ENCODE measurements at regions not wholly inside any gene's neighbourhood (a gene's known extent, or its start where the extent isn't known, plus 50 kb on each side); places are given as distances from the start of the nearest gene placed in this dataset.

DNA sequence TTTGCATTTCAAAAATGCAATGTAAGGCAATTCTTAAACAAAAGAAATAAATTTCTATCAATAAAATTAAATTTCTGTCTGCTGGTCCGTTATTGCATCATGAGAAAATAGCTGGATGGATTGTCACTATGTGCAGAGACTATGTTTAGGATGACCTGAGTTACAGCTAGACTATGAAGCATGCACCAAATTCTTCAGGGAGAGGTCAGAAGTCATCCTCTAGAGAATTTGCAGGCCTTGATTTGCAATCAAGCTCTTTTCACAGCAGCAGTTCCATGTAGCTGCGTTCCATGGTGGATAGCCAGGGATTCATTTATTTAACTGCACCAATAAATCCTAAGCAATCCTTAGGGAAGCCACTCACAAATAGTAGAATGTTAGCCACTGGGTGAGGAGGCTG is 253.7 kb downstream of the MSRB3 start:
- 89 to 93% methylated on average over 2 of the region's 2 CpGs for WGBS, 2 experiments
- Histone ChIP-seq H3K27ac (ENCODE audit: insufficient read depth, low read depth, low read length, poor library complexity, severe bottlenecking) (no peak overlapping the region), H3K4me1 (ENCODE audit: control insufficient read depth, insufficient read depth, low read length) (no peaks in the 10 kb centered on the region), H3K27me3 (ENCODE audit: control insufficient read depth, insufficient read depth, low read length, poor library complexity, severe bottlenecking) (no peaks in the 10 kb centered on the region), H3K4me3 (ENCODE audit: insufficient read depth, low read depth, low read length) (no peak overlapping the region), H3K9me3 (ENCODE audit: control insufficient read depth, low read length) (no peaks in the 10 kb centered on the region), H3K36me3 (ENCODE audit: control insufficient read depth, insufficient read depth, low read length) (no peaks in the 10 kb centered on the region)

DNA sequence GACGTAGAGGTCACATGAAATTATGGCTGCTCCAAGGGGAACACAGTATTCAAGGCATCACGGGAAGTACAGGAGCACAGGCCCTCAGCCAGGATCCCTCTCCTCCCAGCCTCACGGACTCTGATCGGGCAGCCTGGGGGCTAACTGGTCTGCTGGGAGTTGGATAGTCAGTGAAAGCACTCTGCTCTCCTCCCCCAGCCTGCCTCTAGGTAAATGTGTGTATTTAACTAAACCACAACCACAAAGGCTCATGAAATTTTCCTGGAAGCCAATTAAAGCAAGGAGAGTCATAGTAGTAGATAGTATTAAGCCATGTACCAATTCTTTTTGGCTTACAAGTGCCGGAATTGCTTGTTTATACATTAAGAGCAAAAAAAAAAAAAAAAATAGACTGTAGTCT is 254.3 kb downstream of the MSRB3 start:
- H3K27ac ChIP-seq (ENCODE audit: insufficient read depth, low read depth, low read length, poor library complexity, severe bottlenecking) = no peak overlapping the region
- no peaks in the 10 kb centered on the region for H3K4me1 ChIP-seq (ENCODE audit: control insufficient read depth, insufficient read depth, low read length)
- H3K36me3 ChIP-seq (ENCODE audit: control insufficient read depth, insufficient read depth, low read length) = no peaks in the 10 kb centered on the region
- no peaks in the 10 kb centered on the region for H3K9me3 ChIP-seq (ENCODE audit: control insufficient read depth, low read length)
- WGBS, 2 experiments = 75 to 84% methylated on average over 4 of the region's 5 CpGs
- H3K4me3 ChIP-seq (ENCODE audit: insufficient read depth, low read depth, low read length) = no peak overlapping the region
- no peaks in the 10 kb centered on the region for H3K27me3 ChIP-seq (ENCODE audit: control insufficient read depth, insufficient read depth, low read length, poor library complexity, severe bottlenecking)

DNA sequence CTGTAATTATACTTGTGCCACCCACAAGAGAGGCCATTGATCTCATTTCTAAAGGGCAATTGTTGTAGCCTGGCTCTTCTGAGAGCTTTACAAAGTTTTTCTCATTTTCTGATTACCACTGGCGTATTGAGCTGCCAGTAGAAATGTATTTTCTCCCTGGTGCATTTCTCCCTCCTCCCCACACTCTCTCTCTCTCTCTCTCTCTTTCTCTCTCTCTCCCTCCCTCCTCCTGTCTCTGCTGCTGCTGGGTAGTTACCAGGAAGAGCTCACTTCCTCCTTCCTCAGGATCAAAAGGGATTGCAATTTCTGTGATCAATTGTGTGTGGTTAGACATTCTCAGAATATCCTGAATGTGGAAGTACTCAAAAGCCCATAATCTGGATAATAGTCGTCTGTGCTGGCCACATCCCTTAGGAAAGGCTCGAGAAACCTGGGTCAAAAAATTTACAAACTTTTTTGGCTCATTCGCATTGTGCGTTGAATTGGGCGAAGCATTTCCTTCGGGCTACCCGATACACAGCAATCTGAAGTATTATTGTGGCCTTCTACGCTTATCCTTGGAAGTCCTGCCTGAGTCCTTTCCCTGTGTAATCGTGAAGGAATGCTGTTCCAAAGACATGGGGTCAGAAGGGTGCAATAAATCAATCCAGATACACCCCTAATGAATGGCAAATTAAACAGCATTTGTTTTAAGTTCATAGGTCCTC is 254.8 kb downstream of the MSRB3 start:
- WGBS, 2 experiments = 90 to 92% methylated on average over 10 of the region's 10 CpGs
- no peak overlapping the region for H3K27ac ChIP-seq (ENCODE audit: insufficient read depth, low read depth, low read length, poor library complexity, severe bottlenecking)

DNA sequence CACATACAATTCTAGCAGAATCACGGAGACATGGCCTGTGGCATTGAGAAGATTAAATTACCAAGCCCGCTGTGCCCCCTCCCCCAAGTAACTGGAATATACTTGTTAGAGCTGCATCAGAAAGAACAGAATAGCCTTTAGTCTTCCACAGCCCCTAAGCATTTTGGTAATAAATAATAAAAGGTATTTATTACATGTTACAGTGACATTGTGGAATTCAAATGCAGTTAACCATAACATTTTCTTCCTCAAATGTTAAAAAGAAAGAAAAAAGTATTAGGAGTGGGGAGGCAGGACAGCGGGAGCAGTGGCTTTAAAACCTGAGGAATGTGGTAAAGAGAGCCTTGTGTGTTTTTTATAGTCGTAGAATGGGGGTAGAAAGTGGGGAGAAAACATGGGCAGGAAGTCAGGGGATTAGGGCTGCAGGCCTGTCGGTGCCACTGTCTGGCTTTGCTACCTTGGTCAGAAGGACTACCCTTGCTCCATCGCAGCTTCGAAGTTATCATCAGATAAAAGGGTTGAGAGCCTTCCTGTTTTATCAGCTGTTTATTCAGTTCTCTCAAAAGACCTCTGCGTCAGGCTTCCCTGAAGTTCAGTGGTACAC is 255.9 kb downstream of the MSRB3 start:
- H3K27ac ChIP-seq (ENCODE audit: insufficient read depth, low read depth, low read length, poor library complexity, severe bottlenecking) = no peak overlapping the region
- no peaks in the 10 kb centered on the region for H3K36me3 ChIP-seq (ENCODE audit: control insufficient read depth, insufficient read depth, low read length)
- H3K4me1 ChIP-seq (ENCODE audit: control insufficient read depth, insufficient read depth, low read length) = no peaks in the 10 kb centered on the region
- 84% methylated on average over 8 of the region's 8 CpGs for WGBS, 2 experiments
- no peaks in the 10 kb centered on the region for H3K9me3 ChIP-seq (ENCODE audit: control insufficient read depth, low read length)
- no peak overlapping the region for H3K4me3 ChIP-seq (ENCODE audit: insufficient read depth, low read depth, low read length)
- H3K27me3 ChIP-seq (ENCODE audit: control insufficient read depth, insufficient read depth, low read length, poor library complexity, severe bottlenecking) = no peaks in the 10 kb centered on the region

More for the DNA sequence above, 254.8 kb downstream of the MSRB3 start:
- Histone ChIP-seq H3K4me3 (ENCODE audit: insufficient read depth, low read depth, low read length) (no peak overlapping the region), H3K9me3 (ENCODE audit: control insufficient read depth, low read length) (no peaks in the 10 kb centered on the region), H3K36me3 (ENCODE audit: control insufficient read depth, insufficient read depth, low read length) (no peaks in the 10 kb centered on the region), H3K27me3 (ENCODE audit: control insufficient read depth, insufficient read depth, low read length, poor library complexity, severe bottlenecking) (no peaks in the 10 kb centered on the region), H3K4me1 (ENCODE audit: control insufficient read depth, insufficient read depth, low read length) (no peaks in the 10 kb centered on the region)

DNA sequence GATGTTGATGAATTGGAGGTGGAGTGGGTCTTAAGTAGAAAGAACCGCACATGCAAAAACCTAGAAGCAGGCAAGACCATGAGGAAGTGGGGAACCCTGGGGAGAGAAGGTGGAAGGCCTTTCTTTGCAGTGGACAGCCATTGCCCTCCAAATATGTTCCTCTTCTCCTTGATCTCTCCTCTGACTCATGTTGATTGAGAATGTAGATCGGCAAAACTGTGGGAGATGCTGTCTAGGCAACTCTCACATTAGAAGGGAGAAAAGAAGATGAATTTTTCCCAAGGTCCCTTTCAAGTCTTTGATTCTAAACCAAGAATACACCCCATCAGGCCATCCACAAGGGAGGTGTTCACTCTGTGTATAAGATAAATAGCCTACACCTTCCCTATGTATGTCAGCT is 257.5 kb downstream of the MSRB3 start:
- H3K27ac ChIP-seq (ENCODE audit: insufficient read depth, low read depth, low read length, poor library complexity, severe bottlenecking) = no peak overlapping the region
- peaks cover 1% of the 10 kb centered on the region for H3K9me3 ChIP-seq (ENCODE audit: control insufficient read depth, low read length)
- no peaks in the 10 kb centered on the region for H3K36me3 ChIP-seq (ENCODE audit: control insufficient read depth, insufficient read depth, low read length)
- H3K27me3 ChIP-seq (ENCODE audit: control insufficient read depth, insufficient read depth, low read length, poor library complexity, severe bottlenecking) = no peaks in the 10 kb centered on the region
- WGBS, 2 experiments = 93 to 99% methylated on average over 2 of the region's 2 CpGs
- H3K4me3 ChIP-seq (ENCODE audit: insufficient read depth, low read depth, low read length) = no peak overlapping the region
- H3K4me1 ChIP-seq (ENCODE audit: control insufficient read depth, insufficient read depth, low read length) = no peaks in the 10 kb centered on the region

DNA sequence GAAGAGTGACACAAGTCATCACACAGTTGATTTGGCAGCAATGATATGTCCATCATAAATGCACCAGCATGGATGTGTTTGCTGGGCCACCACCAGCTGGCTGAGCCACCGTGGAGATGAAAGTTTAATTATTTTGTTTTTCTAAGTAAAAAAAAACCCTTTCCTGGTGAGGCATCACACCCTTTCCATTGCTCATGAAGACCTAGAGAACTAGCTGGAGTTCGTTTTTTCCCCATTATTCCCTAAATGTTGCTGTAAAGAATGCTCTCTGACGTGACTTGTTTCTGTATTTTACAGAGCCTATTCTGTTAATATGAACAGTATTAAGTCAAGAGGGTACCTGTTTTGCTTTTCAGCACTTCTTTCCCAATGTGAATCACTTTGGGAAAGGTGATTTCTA is 257.9 kb downstream of the MSRB3 start:
- 92 to 93% methylated on average over 2 to 3 of the region's 3 CpGs for WGBS, 2 experiments
- no peaks in the 10 kb centered on the region for H3K4me1 ChIP-seq (ENCODE audit: control insufficient read depth, insufficient read depth, low read length)
- H3K36me3 ChIP-seq (ENCODE audit: control insufficient read depth, insufficient read depth, low read length) = no peaks in the 10 kb centered on the region
- peaks cover 2% of the 10 kb centered on the region for H3K9me3 ChIP-seq (ENCODE audit: control insufficient read depth, low read length)
- H3K27me3 ChIP-seq (ENCODE audit: control insufficient read depth, insufficient read depth, low read length, poor library complexity, severe bottlenecking) = no peaks in the 10 kb centered on the region
- H3K27ac ChIP-seq (ENCODE audit: insufficient read depth, low read depth, low read length, poor library complexity, severe bottlenecking) = no peak overlapping the region
- H3K4me3 ChIP-seq (ENCODE audit: insufficient read depth, low read depth, low read length) = no peak overlapping the region

DNA sequence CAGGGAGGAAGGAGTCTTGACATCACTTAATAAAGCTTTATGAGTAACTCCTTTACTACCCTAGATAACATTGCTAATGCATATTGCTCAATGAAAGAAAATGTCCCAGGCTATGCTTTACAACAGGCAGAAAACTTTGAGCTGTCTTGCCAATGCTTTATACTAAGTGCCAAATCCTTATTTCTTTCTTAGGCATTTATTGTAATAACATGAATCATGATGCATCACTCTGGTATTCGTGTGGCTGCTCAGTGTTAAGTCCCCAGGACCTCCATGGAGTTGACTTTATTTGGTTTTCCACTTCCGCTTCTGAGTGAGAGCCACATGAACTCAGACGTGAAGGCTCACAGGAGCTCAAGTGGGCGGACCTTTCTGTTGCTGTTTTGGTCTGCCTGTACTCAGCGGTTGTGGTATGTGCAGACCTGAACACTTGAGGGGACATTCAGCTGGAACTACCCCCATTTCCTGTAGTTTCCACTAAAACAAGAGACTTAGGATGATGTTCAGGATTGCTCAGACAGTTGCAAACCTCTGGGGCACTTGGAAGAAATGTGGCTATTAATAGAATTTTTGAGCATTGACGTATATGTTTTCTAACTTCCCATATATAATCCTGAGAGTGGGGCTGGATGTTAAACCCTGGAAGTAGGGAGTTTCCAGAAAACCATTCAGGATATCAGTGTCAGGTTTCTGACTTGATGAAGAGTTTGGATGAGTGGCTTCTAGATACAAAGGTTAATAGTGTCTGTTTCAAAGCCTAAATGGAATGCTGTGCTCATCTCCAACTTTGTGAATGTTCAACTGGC is 258.6 kb downstream of the MSRB3 start:
- Histone ChIP-seq H3K4me1 (ENCODE audit: control insufficient read depth, insufficient read depth, low read length) (no peaks in the 10 kb centered on the region), H3K36me3 (ENCODE audit: control insufficient read depth, insufficient read depth, low read length) (no peaks in the 10 kb centered on the region), H3K27ac (ENCODE audit: insufficient read depth, low read depth, low read length, poor library complexity, severe bottlenecking) (no peak overlapping the region), H3K9me3 (ENCODE audit: control insufficient read depth, low read length) (peaks cover 2% of the 10 kb centered on the region), H3K4me3 (ENCODE audit: insufficient read depth, low read depth, low read length) (no peak overlapping the region), H3K27me3 (ENCODE audit: control insufficient read depth, insufficient read depth, low read length, poor library complexity, severe bottlenecking) (no peaks in the 10 kb centered on the region)
- WGBS, 2 experiments = 63 to 68% methylated on average over 6 of the region's 6 CpGs

DNA sequence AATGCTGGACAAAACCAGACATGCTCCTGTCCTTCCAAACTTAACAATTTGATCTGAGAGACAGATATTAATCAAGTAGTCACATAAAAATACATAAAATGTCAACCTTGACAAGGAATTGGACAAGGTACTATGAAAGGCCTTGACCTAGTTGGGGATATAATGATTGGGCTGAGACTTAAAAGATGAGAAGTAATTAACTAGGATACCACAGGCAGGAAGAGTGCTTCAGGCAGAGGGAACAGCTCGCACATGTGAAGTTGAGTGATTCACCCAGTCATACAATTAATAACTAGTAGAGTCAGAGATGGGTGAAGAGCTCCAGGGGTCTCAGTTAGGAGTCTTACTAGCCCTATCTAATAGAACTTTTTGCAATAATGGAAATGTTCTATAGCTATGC is 259.5 kb downstream of the MSRB3 start:
- H3K9me3 ChIP-seq (ENCODE audit: control insufficient read depth, low read length) = peaks cover 2% of the 10 kb centered on the region
- H3K27me3 ChIP-seq (ENCODE audit: control insufficient read depth, insufficient read depth, low read length, poor library complexity, severe bottlenecking) = no peaks in the 10 kb centered on the region
- no peaks in the 10 kb centered on the region for H3K4me1 ChIP-seq (ENCODE audit: control insufficient read depth, insufficient read depth, low read length)
- no peak overlapping the region for H3K4me3 ChIP-seq (ENCODE audit: insufficient read depth, low read depth, low read length)
- H3K36me3 ChIP-seq (ENCODE audit: control insufficient read depth, insufficient read depth, low read length) = no peaks in the 10 kb centered on the region
- 88 to 100% methylated on average over 1 of the region's 1 CpG for WGBS, 2 experiments
- H3K27ac ChIP-seq (ENCODE audit: insufficient read depth, low read depth, low read length, poor library complexity, severe bottlenecking) = no peak overlapping the region

DNA sequence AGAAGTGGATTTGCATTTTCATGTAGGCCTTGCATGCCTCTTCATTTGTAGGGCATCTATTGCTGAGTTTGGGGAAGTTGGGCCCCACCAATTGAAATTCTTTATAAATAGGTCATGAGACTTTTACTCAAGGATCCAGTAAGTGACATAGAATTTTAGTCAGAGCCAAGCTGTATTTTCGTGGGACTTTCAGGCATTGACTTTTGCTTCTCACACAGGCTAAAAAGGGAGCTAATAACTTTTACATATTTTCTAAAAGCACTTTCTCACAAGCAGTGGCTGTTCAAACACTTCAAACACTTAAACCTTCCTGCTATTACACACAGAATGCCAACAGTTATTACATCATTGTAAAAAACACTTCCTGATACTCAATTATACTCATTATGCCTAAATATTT is 260.5 kb downstream of the MSRB3 start:
- Histone ChIP-seq H3K36me3 (ENCODE audit: control insufficient read depth, insufficient read depth, low read length) (no peaks in the 10 kb centered on the region), H3K27me3 (ENCODE audit: control insufficient read depth, insufficient read depth, low read length, poor library complexity, severe bottlenecking) (no peaks in the 10 kb centered on the region), H3K9me3 (ENCODE audit: control insufficient read depth, low read length) (peaks cover 2% of the 10 kb centered on the region), H3K4me3 (ENCODE audit: insufficient read depth, low read depth, low read length) (no peak overlapping the region), H3K4me1 (ENCODE audit: control insufficient read depth, insufficient read depth, low read length) (no peaks in the 10 kb centered on the region), H3K27ac (ENCODE audit: insufficient read depth, low read depth, low read length, poor library complexity, severe bottlenecking) (no peak overlapping the region)
- 88 to 94% methylated on average over 1 of the region's 1 CpG for WGBS, 2 experiments

DNA sequence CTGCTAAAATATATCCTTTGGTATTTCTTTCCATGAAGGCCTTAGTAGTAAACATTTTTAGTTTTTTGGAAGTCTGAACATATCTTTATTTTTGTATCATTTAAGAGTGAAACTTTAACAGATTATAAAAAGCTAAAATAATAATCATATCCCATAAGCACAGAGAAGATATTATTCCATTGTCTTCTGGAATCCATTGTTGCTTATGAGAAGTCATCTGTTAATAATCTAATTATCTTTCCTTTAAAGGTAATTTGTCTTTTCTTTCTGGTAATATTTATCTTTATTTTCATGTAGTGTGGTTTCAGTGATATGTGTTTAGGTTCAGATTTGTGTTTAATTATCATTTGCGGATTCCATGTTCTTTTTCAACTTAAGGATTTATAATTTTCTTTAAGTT is 261.7 kb downstream of the MSRB3 start:
- Histone ChIP-seq H3K9me3 (ENCODE audit: control insufficient read depth, low read length) (peaks cover 2% of the 10 kb centered on the region), H3K4me1 (ENCODE audit: control insufficient read depth, insufficient read depth, low read length) (no peaks in the 10 kb centered on the region), H3K4me3 (ENCODE audit: insufficient read depth, low read depth, low read length) (no peak overlapping the region), H3K36me3 (ENCODE audit: control insufficient read depth, insufficient read depth, low read length) (no peaks in the 10 kb centered on the region), H3K27ac (ENCODE audit: insufficient read depth, low read depth, low read length, poor library complexity, severe bottlenecking) (no peak overlapping the region), H3K27me3 (ENCODE audit: control insufficient read depth, insufficient read depth, low read length, poor library complexity, severe bottlenecking) (no peaks in the 10 kb centered on the region)
- WGBS, 2 experiments = no CpG with 5 or more reads among the region's 1 CpG

All from ectodermal cell (in vitro differentiated cells).